Sigmoid colon (tissue), 4 donors: ENCODE measurements at regions not wholly inside any gene's neighbourhood (a gene's known extent, or its start where the extent isn't known, plus 50 kb on each side); places are given as distances from the start of the nearest gene placed in this dataset.

Experiments
- CTCF ChIP-seq, 4 experiments: fragments of 450-650 bp in 3 of 4; fragments of 200-600 bp in 1 of 4; IDR thresholded peaks; one replicate each; pipeline ENCODE4 v1.5.1; 2016 to 2019; ENCODE audit warnings: antibody characterized with exemption in 4 of 4, mild to moderate bottlenecking in 3 of 4, moderate library complexity in 2 of 4
- EP300 ChIP-seq, 4 donors: sonication (generic); formaldehyde crosslinking; IDR thresholded peaks; one replicate each; pipeline ENCODE4 v1.6.1; 2017; ENCODE audit warnings: antibody characterized with exemption in 4 of 4
- POLR2A ChIP-seq, 2 donors: fragments of 450-650 bp; IDR thresholded peaks; one replicate each; pipeline ENCODE4 v1.6.1; 2016; ENCODE audit warnings: antibody characterized with exemption in 2 of 2, mild to moderate bottlenecking in 2 of 2, moderate library complexity in 2 of 2
- POLR2AphosphoS5 ChIP-seq, 4 donors: sonication (generic); formaldehyde crosslinking; IDR thresholded peaks; one replicate each; pipeline ENCODE4 v1.6.1; 2017; ENCODE audit warnings: antibody characterized with exemption in 4 of 4

GRCh38 chr4:33924811-33925210 is 2319.5 kb downstream of the ARAP2 start:
- TF ChIP-seq CTCF (IDR thresholded peaks at IDR 0.05) (no peak), POLR2A (IDR thresholded peaks at IDR 0.05) (no peak), POLR2AphosphoS5 (IDR thresholded peaks at IDR 0.05) (no peak), EP300 (IDR thresholded peaks at IDR 0.05) (no peak)
